Endothelial cell of umbilical vein (primary cell): ENCODE measurements at regions not wholly inside any gene's neighbourhood (a gene's known extent, or its start where the extent isn't known, plus 50 kb on each side); places are given as distances from the start of the nearest gene placed in this dataset.

Source experiments
- CTCF ChIP-seq, 2 donors: IDR thresholded peaks; 1 replicate in 1 of 2; 2 replicates in 1 of 2; pipeline ENCODE4 v1.5.1; 2011; ENCODE audit warnings: low read length in 2 of 2, mild to moderate bottlenecking in 2 of 2, moderate library complexity in 2 of 2, control low read depth in 1 of 2, inconsistent platforms in 1 of 2, low read depth in 1 of 2; ENCODE audit not compliant: insufficient read depth in 1 of 2; ENCODE audit errors: extremely low read depth in 1 of 2
- EZH2 ChIP-seq: IDR thresholded peaks from 2 replicates; pipeline ENCODE4 v1.6.1; 2012; ENCODE audit warnings: borderline replicate concordance, low read depth, mild to moderate bottlenecking, moderate library complexity, low read length, inconsistent platforms; ENCODE audit not compliant: severe bottlenecking
- JUN ChIP-seq: IDR thresholded peaks from 2 replicates; pipeline ENCODE4 v1.6.1; 2011; ENCODE audit warnings: borderline replicate concordance, low read depth; ENCODE audit not compliant: insufficient read length, insufficient read depth
- MAX ChIP-seq: IDR thresholded peaks from 2 replicates; pipeline ENCODE4 v1.6.1; 2011; ENCODE audit not compliant: insufficient read depth, insufficient read length
- MYC ChIP-seq: IDR thresholded peaks from one replicate; pipeline ENCODE4 v1.6.1; 2011; ENCODE audit warnings: mild to moderate bottlenecking, low read depth, low read length
- POLR2AphosphoS5 ChIP-seq: IDR thresholded peaks from 2 replicates; pipeline ENCODE4 v1.6.1; 2012; ENCODE audit warnings: low read depth, mild to moderate bottlenecking, control low read depth, low read length, moderate library complexity; ENCODE audit not compliant: insufficient read depth

GRCh38 chr6:80442366-80442765, 335.9 kb downstream of the BCKDHB start:
- TF ChIP-seq EZH2 (no peak), CTCF (IDR thresholded peaks at IDR 0.05; ENCODE audit: extremely low read depth in 1 of 2, insufficient read depth in 1 of 2, low read depth in 1 of 2, low read length in 2 of 2) (no peak), POLR2AphosphoS5 (no peak), MAX (no peak), JUN (no peak), MYC (no peak)
